ENCODE measurements at regions not wholly inside any gene's neighbourhood (a gene's known extent, or its start where the extent isn't known, plus 50 kb on each side); places are given as distances from the start of the nearest gene placed in this dataset.
"Not testable (repeated sequence)": the region's sequence is repeated elsewhere in the genome, so short reads cannot be mapped to it uniquely, and the experiment has no call there.

GRCh38 chr4:186847429-186848131 is 123.9 kb upstream of the FAT1 start:
- DNase-seq (ENCODE audit: low spot score), result not testable (repeated sequence)

- DNase-seq (ENCODE audit: low spot score), result no peak
These were observed 124.8 kb upstream of the FAT1 start for GRCh38 chr4:186848437-186848836.

- DNase-seq (ENCODE audit: low spot score), result no peak
These were observed 127.8 kb upstream of the FAT1 start for GRCh38 chr4:186851291-186852072.

GRCh38 chr4:186852073-186852420 is 128.4 kb upstream of the FAT1 start:
- no peak for DNase-seq (ENCODE audit: low spot score)

- DNase-seq (ENCODE audit: low spot score), result no peak
These were observed 129.3 kb upstream of the FAT1 start for GRCh38 chr4:186852964-186853391.

GRCh38 chr4:186854256-186854655 is 130.6 kb upstream of the FAT1 start:
- DNase-seq (ENCODE audit: low spot score), result peak; percentile 26

- DNase-seq (ENCODE audit: low spot score), result no peak
These were observed 131.5 kb upstream of the FAT1 start for GRCh38 chr4:186855111-186855510.

GRCh38 chr4:186857793-186858192 is 134.1 kb upstream of the FAT1 start:
- no peak for DNase-seq (ENCODE audit: low spot score)

GRCh38 chr4:186858355-186858754 is 134.7 kb upstream of the FAT1 start:
- no peak for DNase-seq (ENCODE audit: low spot score)

GRCh38 chr4:186859420-186859819 is 135.8 kb upstream of the FAT1 start:
- no peak for DNase-seq (ENCODE audit: low spot score)

- no peak for DNase-seq (ENCODE audit: low spot score)
These were observed 137.7 kb upstream of the FAT1 start for GRCh38 chr4:186861317-186861716.

- DNase-seq (ENCODE audit: low spot score), result no peak
These were observed 148.2 kb upstream of the FAT1 start for GRCh38 chr4:186871856-186872255.

- not testable (repeated sequence) for DNase-seq (ENCODE audit: low spot score)
These were observed 149.4 kb upstream of the FAT1 start for GRCh38 chr4:186873095-186873494.

- DNase-seq (ENCODE audit: low spot score), result no peak
These were observed 151.8 kb upstream of the FAT1 start for GRCh38 chr4:186875476-186875875.

GRCh38 chr4:186876961-186877626 is 153.4 kb upstream of the FAT1 start:
- no peak for DNase-seq (ENCODE audit: low spot score)

- DNase-seq (ENCODE audit: low spot score), result no peak
These were observed 154.6 kb upstream of the FAT1 start for GRCh38 chr4:186878203-186878776.

- peak; percentile 42 for DNase-seq (ENCODE audit: low spot score)
These were observed 158.0 kb upstream of the FAT1 start for GRCh38 chr4:186881521-186882220.

GRCh38 chr4:186882293-186882692 is 158.6 kb upstream of the FAT1 start:
- DNase-seq (ENCODE audit: low spot score), result no peak

- DNase-seq (ENCODE audit: low spot score), result no peak
These were observed 161.6 kb upstream of the FAT1 start for GRCh38 chr4:186885289-186885688.

- DNase-seq (ENCODE audit: low spot score), result no peak
These were observed 163.1 kb upstream of the FAT1 start for GRCh38 chr4:186886759-186887158.

GRCh38 chr4:186887291-186887700 is 163.6 kb upstream of the FAT1 start:
- DNase-seq (ENCODE audit: low spot score), result no peak

GRCh38 chr4:186887752-186888151 is 164.1 kb upstream of the FAT1 start:
- no peak for DNase-seq (ENCODE audit: low spot score)
